H1 (cell line): ENCODE measurements at regions not wholly inside any gene's neighbourhood (a gene's known extent, or its start where the extent isn't known, plus 50 kb on each side); places are given as distances from the start of the nearest gene placed in this dataset.

Experiments used
- CTCF ChIA-PET: fragments of 300-600 bp; sonication (Branson Sonifier 250); formaldehyde crosslinking; loops from one replicate; lab custom pipeline; 2021; ENCODE audit not compliant: partially characterized antibody; lab: Charles Lee
- POLR2A ChIA-PET: fragments of 300-600 bp; sonication (Branson Sonifier 250); formaldehyde crosslinking; loops from one replicate; lab custom pipeline; 2021; ENCODE audit warnings: inconsistent platforms; ENCODE audit not compliant: partially characterized antibody; lab: Charles Lee
- DNase-seq, 2 experiments: peaks; one replicate each; pipeline versions ENCODE4 v3.0.0 to v3.0.0-alpha.2; 2010 to 2022; ENCODE audit warnings: low spot score in 2 of 2, low read depth in 1 of 2, mixed read lengths in 1 of 2
- FAIRE-seq: peaks from 2 replicates; lab custom pipeline; 2011; peaks lifted over from hg19 to GRCh38; lab: Jason Lieb, UNC
- H2AFZ ChIP-seq: 2 replicates; pipeline ENCODE4 v1.8.1; 2012; ENCODE audit warnings: low read length, inconsistent platforms
- H2AK5ac ChIP-seq: 2 replicates; pipeline ENCODE4 v1.6.1; 2013; ENCODE audit warnings: low read depth, low read length
- H2BK120ac ChIP-seq: replicated peaks from 2 replicates; pipeline ENCODE3; 2013; ENCODE audit warnings: low read depth, low read length, inconsistent platforms
- H2BK12ac ChIP-seq: 2 replicates; pipeline ENCODE4 v1.6.1; 2013; ENCODE audit warnings: low read depth, low read length
- H2BK15ac ChIP-seq: 2 replicates; pipeline ENCODE4 v1.6.1; 2013; ENCODE audit warnings: low read length
- H2BK20ac ChIP-seq: 2 replicates; pipeline ENCODE4 v1.6.1; 2013; ENCODE audit warnings: low read length
- H2BK5ac ChIP-seq: 2 replicates; pipeline ENCODE4 v1.6.1; 2013; ENCODE audit warnings: low read depth, low read length
- H3K14ac ChIP-seq: 2 replicates; pipeline ENCODE4 v1.6.1; 2013; ENCODE audit warnings: inconsistent platforms; ENCODE audit not compliant: insufficient read length
- H3K18ac ChIP-seq: 2 replicates; pipeline ENCODE4 v1.6.1; 2013; ENCODE audit warnings: low read length; ENCODE audit errors: extremely low read depth
- H3K23ac ChIP-seq: 2 replicates; pipeline ENCODE4 v1.6.1; 2013; ENCODE audit warnings: inconsistent platforms; ENCODE audit not compliant: insufficient read length
- H3K23me2 ChIP-seq: 2 replicates; pipeline ENCODE4 v1.6.1; 2013; ENCODE audit warnings: low read depth, low read length
- H3K27ac ChIP-seq: 2 replicates; pipeline ENCODE4 v1.6.1; 2011; ENCODE audit warnings: low read depth, low read length, inconsistent platforms
- H3K27me3 ChIP-seq, 4 experiments: replicated peaks in 1 of 4; 1 replicate in 1 of 4; 2 replicates in 3 of 4; pipeline versions ENCODE4 v1.6.1 to v1.8.1; 2011 to 2013; ENCODE audit warnings: low read length in 3 of 4, mild to moderate bottlenecking in 3 of 4, inconsistent platforms in 2 of 4, mixed read lengths in 2 of 4, moderate library complexity in 1 of 4; ENCODE audit not compliant: control insufficient read depth in 3 of 4, insufficient read depth in 3 of 4; ENCODE audit errors: extremely low read depth in 1 of 4
- H3K36me3 ChIP-seq, 4 experiments: 2 replicates each; pipeline versions ENCODE4 v1.6.1 to v1.8.1; 2011 to 2013; ENCODE audit warnings: mild to moderate bottlenecking in 4 of 4, low read length in 3 of 4, moderate library complexity in 2 of 4, control low read depth in 1 of 4, inconsistent platforms in 1 of 4; ENCODE audit not compliant: insufficient read depth in 4 of 4, control insufficient read depth in 2 of 4
- H3K4ac ChIP-seq: replicated peaks from 2 replicates; pipeline ENCODE3; 2013; ENCODE audit warnings: low read length, low read depth, mixed read lengths, inconsistent platforms; ENCODE audit not compliant: insufficient read length
- H3K4me1 ChIP-seq, 4 experiments: replicated peaks in 1 of 4; 1 replicate in 1 of 4; 2 replicates in 3 of 4; pipeline versions ENCODE4 v1.6.1 to v1.8.1; 2011 to 2013; ENCODE audit warnings: low read length in 3 of 4, inconsistent platforms in 2 of 4, mixed read lengths in 1 of 4; ENCODE audit not compliant: insufficient read depth in 4 of 4, control insufficient read depth in 3 of 4
- H3K4me2 ChIP-seq, 2 experiments: 2 replicates each; pipeline versions ENCODE4 v1.6.1 to v1.8.1; 2011 to 2013; ENCODE audit warnings: low read depth in 2 of 2, low read length in 2 of 2, control low read depth in 1 of 2, inconsistent platforms in 1 of 2, mild to moderate bottlenecking in 1 of 2; ENCODE audit not compliant: insufficient read depth in 1 of 2
- H3K4me3 ChIP-seq, 4 experiments: fragments of 200-600, 300-600 bp in 1 of 4; sonication (generic), shearing (Covaris generic), sonication (Bioruptor Twin) in 1 of 4; 2 replicates each; pipeline versions ENCODE4 v1.5.1 to v1.8.1; 2011 to 2016; ENCODE audit warnings: low read length in 4 of 4, low read depth in 3 of 4, control low read depth in 2 of 4, inconsistent platforms in 2 of 4, mild to moderate bottlenecking in 2 of 4, mixed read lengths in 1 of 4, moderate library complexity in 1 of 4; ENCODE audit not compliant: insufficient read depth in 2 of 4; ENCODE audit errors: extremely low read depth in 1 of 4
- H3K56ac ChIP-seq: replicated peaks from 2 replicates; pipeline ENCODE3; 2013; ENCODE audit warnings: low read depth, mild to moderate bottlenecking, mixed read lengths, low read length, inconsistent platforms; ENCODE audit not compliant: insufficient read length
- H3K79me1 ChIP-seq: 2 replicates; pipeline ENCODE4 v1.6.1; 2013; ENCODE audit warnings: low read depth, low read length, control low read depth
- H3K79me2 ChIP-seq, 2 experiments: 2 replicates each; pipeline versions ENCODE4 v1.6.1 to v1.8.1; 2012 to 2013; ENCODE audit warnings: low read length in 2 of 2, mild to moderate bottlenecking in 2 of 2, inconsistent platforms in 1 of 2; ENCODE audit not compliant: insufficient read depth in 2 of 2, control insufficient read depth in 1 of 2
- H3K9ac ChIP-seq, 4 experiments: replicated peaks in 1 of 4; 1 replicate in 1 of 4; 2 replicates in 3 of 4; pipeline versions ENCODE4 v1.6.1 to v1.8.1; 2011 to 2013; ENCODE audit warnings: low read depth in 3 of 4, low read length in 3 of 4, control low read depth in 2 of 4, mild to moderate bottlenecking in 2 of 4, moderate library complexity in 2 of 4, inconsistent platforms in 1 of 4; ENCODE audit errors: extremely low read depth in 1 of 4
- H3K9me3 ChIP-seq, 2 experiments: 2 replicates each; pipeline versions ENCODE4 v1.6.1 to v1.8.1; 2012 to 2013; ENCODE audit warnings: mild to moderate bottlenecking in 2 of 2, moderate library complexity in 2 of 2, control low read depth in 1 of 2, inconsistent platforms in 1 of 2, low read depth in 1 of 2, low read length in 1 of 2, mixed read lengths in 1 of 2; ENCODE audit not compliant: insufficient read depth in 2 of 2
- H4K20me1 ChIP-seq, 2 experiments: replicated peaks in 1 of 2; 2 replicates each; pipeline versions ENCODE3 to v1.8.1; 2011 to 2013; ENCODE audit warnings: inconsistent platforms in 2 of 2, low read length in 2 of 2, mild to moderate bottlenecking in 1 of 2; ENCODE audit not compliant: insufficient read depth in 2 of 2, control insufficient read depth in 1 of 2
- H4K5ac ChIP-seq: 2 replicates; pipeline ENCODE4 v1.6.1; 2013; ENCODE audit warnings: low read length, low read depth, mixed read lengths, inconsistent platforms; ENCODE audit not compliant: insufficient read length
- H4K8ac ChIP-seq: 2 replicates; pipeline ENCODE4 v1.8.0; 2013; ENCODE audit warnings: mild to moderate bottlenecking, moderate library complexity, low read length, inconsistent platforms; ENCODE audit not compliant: insufficient read depth; ENCODE audit errors: extremely low read depth
- H4K91ac ChIP-seq: replicated peaks from 2 replicates; pipeline ENCODE3; 2013; ENCODE audit warnings: low read length, mixed read lengths, inconsistent platforms; ENCODE audit not compliant: insufficient read length
- BRCA1 ChIP-seq: IDR thresholded peaks from 2 replicates; pipeline ENCODE4 v1.6.1; 2012; ENCODE audit warnings: low read depth, low read length, improper control_type of control experiment
- CEBPB ChIP-seq: IDR thresholded peaks from 2 replicates; pipeline ENCODE4 v1.6.1; 2012; ENCODE audit warnings: low read depth, low read length
- CHD1 ChIP-seq: IDR thresholded peaks from 2 replicates; pipeline ENCODE4 v1.6.1; 2012; ENCODE audit warnings: low read depth, low read length, improper control_type of control experiment
- CREB1 ChIP-seq: IDR thresholded peaks from 2 replicates; pipeline ENCODE4 v1.6.1; 2012; ENCODE audit warnings: inconsistent platforms
- CTBP2 ChIP-seq: IDR thresholded peaks from 2 replicates; pipeline ENCODE4 v1.7.0; 2011; ENCODE audit warnings: borderline replicate concordance, mild to moderate bottlenecking, moderate library complexity, mixed read lengths, low read length; ENCODE audit not compliant: insufficient read depth, insufficient read length
- GABPA ChIP-seq: IDR thresholded peaks from 2 replicates; pipeline ENCODE4 v1.6.1; 2011; ENCODE audit warnings: mild to moderate bottlenecking, low read length, moderate library complexity, borderline replicate concordance; ENCODE audit not compliant: insufficient read depth
- KDM5A ChIP-seq: fragments of 200-600 bp; IDR thresholded peaks from 2 replicates; pipeline ENCODE4 v1.7.1; 2012; ENCODE audit warnings: mild to moderate bottlenecking, low read length, inconsistent platforms, mixed read lengths
- POLR2AphosphoS5 ChIP-seq: IDR thresholded peaks from 2 replicates; pipeline ENCODE4 v1.6.1; 2011; ENCODE audit warnings: low read depth, low read length
- POU5F1 ChIP-seq: IDR thresholded peaks from 2 replicates; pipeline ENCODE4 v1.6.1; 2011; ENCODE audit warnings: low read depth, mild to moderate bottlenecking, low read length, moderate library complexity
- RAD21 ChIP-seq, 2 experiments: IDR thresholded peaks in 1 of 2; conservative IDR thresholded peaks in 1 of 2; 2 replicates each; pipeline ENCODE4 v1.6.1; 2011; ENCODE audit warnings: low read depth in 2 of 2, low read length in 2 of 2, improper control_type of control experiment in 1 of 2, inconsistent platforms in 1 of 2, mild to moderate bottlenecking in 1 of 2, moderate library complexity in 1 of 2
- RBBP5 ChIP-seq: IDR thresholded peaks from 2 replicates; pipeline ENCODE4 v1.7.1; 2012; ENCODE audit warnings: low read depth, mild to moderate bottlenecking, inconsistent platforms, low read length, moderate library complexity, borderline replicate concordance
- SAP30 ChIP-seq: fragments of 300-600 bp; sonication (generic); IDR thresholded peaks from 2 replicates; pipeline ENCODE4 v1.7.1; 2012; ENCODE audit warnings: low read length, moderate library complexity, mild to moderate bottlenecking, inconsistent platforms; ENCODE audit not compliant: insufficient read depth, insufficient replicate concordance
- SP2 ChIP-seq: IDR thresholded peaks from 2 replicates; pipeline ENCODE4 v1.6.1; 2012; ENCODE audit warnings: mild to moderate bottlenecking, low read length, inconsistent platforms
- SRF ChIP-seq: IDR thresholded peaks from 2 replicates; pipeline ENCODE4 v1.6.1; 2011; ENCODE audit warnings: mild to moderate bottlenecking, low read depth, low read length, moderate library complexity
- TBP ChIP-seq: IDR thresholded peaks from 2 replicates; pipeline ENCODE4 v1.6.1; 2011; ENCODE audit warnings: low read depth, low read length, improper control_type of control experiment
- WGBS, 2 experiments: shearing (Covaris generic) in 1 of 2; methylation state at CpG; one replicate each; pipeline versions ENCODE4 v1.1.6 to v1.1.7; 2013 to 2015; ENCODE audit warnings: low lambda C conversion rate in 2 of 2, mixed read lengths in 2 of 2, inconsistent platforms in 1 of 2, low coverage in 1 of 2, missing lambda C conversion rate in 1 of 2; ENCODE audit not compliant: insufficient replicate concordance in 2 of 2, insufficient coverage in 1 of 2, insufficient read length in 1 of 2; ENCODE audit errors: extremely low coverage in 1 of 2, missing lambda C conversion rate in 1 of 2; 5-methylcytosine and 5-hydroxymethylcytosine counted together

- H3K27ac ChIP-seq: no peak overlapping the region
- H4K20me1 ChIP-seq: no peaks in the 10 kb centered on the region
- H3K18ac ChIP-seq: no peak overlapping the region
- no peak overlapping the region for H3K9ac ChIP-seq
- no peak overlapping the region for H3K14ac ChIP-seq
- no peaks in the 10 kb centered on the region for H3K79me1 ChIP-seq
- H3K23me2 ChIP-seq: no peaks in the 10 kb centered on the region; the same call in 1 of the 2 replicates
- no peak overlapping the region for H2BK20ac ChIP-seq
- H2AK5ac ChIP-seq: no peak overlapping the region
- no peak overlapping the region for H2BK15ac ChIP-seq
- H4K91ac ChIP-seq: no peak overlapping the region
- H4K5ac ChIP-seq: no peak overlapping the region
- H3K56ac ChIP-seq: no peak overlapping the region
- no peak overlapping the region for H2BK5ac ChIP-seq
- H3K4ac ChIP-seq: no peak overlapping the region
- H3K23ac ChIP-seq: no peak overlapping the region
- H3K4me2 ChIP-seq: no peak overlapping the region
- no peak overlapping the region for H3K4me3 ChIP-seq
- H2BK12ac ChIP-seq: no peak overlapping the region
- no peaks in the 10 kb centered on the region for H3K79me2 ChIP-seq
- CTCF ChIA-PET: interaction anchor here (0.6 to 1.9 kb wide), 4 partner anchors 70 to 560 kb away, joined by 3 to 4 read pairs (median 3); no protein-coding TSS in a partner anchor
- H3K4me1 ChIP-seq: no peaks in the 10 kb centered on the region
- no peaks in the 10 kb centered on the region for H3K36me3 ChIP-seq
- H3K27me3 ChIP-seq: no peaks in the 10 kb centered on the region
- no peak overlapping the region for H2AFZ ChIP-seq
- 67% methylated on average over 1 of the region's 1 CpG; no CpG with 5 or more reads in 1 of the 2 experiments for WGBS, 2 experiments
- POLR2A ChIA-PET: interaction anchor here (0.6 kb wide), 1 partner anchor 272 kb away, joined by 5 read pairs; no protein-coding TSS in a partner anchor
- no peak overlapping the region for H4K8ac ChIP-seq
- no peak overlapping the region for H2BK120ac ChIP-seq
- DNase-seq (no peak), FAIRE-seq (no peak)
- H3K9me3 ChIP-seq: no peaks in the 10 kb centered on the region
- TF ChIP-seq CTBP2 (no peak), KDM5A (no peak), POLR2AphosphoS5 (no peak), BRCA1 (no peak), CEBPB (no peak), RBBP5 (no peak), SRF (no peak), GABPA (no peak), SP2 (no peak), CHD1 (no peak), CREB1 (no peak), POU5F1 (no peak), TBP (no peak), SAP30 (no peak), RAD21 (IDR thresholded peaks at IDR 0.05 in 1 of 2, conservative IDR thresholded peaks at IDR 0.05 in 1 of 2; ENCODE audit: low read depth in 2 of 2, low read length in 2 of 2) (no peak)
These were observed 415.9 kb upstream of the CADM1 start for GRCh38 chr11:115920092-115920461.
